ENCODE measurements at regions not wholly inside any gene's neighbourhood (a gene's known extent, or its start where the extent isn't known, plus 50 kb on each side); places are given as distances from the start of the nearest gene placed in this dataset.
"Not testable (repeated sequence)": the region's sequence is repeated elsewhere in the genome, so short reads cannot be mapped to it uniquely, and the experiment has no call there.

DNA sequence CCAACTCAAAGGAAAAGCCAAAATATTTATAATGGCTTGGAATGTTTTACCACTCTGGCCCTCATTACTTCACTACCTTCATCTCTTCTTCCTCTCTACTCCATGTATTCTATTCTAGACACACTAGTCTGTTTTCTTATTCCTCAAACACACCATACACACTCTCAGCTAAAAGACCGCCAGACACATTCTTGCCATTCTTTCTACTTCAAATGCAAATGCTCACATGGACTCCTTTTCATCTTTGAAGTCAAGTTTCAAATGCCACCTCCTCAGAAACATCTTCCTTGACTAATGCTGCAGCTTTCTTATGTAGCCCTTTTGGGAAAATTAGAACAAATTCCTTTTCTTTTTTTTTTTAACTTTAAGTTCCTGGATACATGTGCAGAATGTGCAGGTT lies 412.9 kb upstream of the FMR1 start:
- 40% methylated on average over 1 of the region's 1 CpG for whole genome bisulfite sequencing
- Histone ChIP-seq H3K27me3 (replicated peaks; ENCODE audit: insufficient read depth) (no peaks in the 10 kb centered on the region), H3K9me3 (no peaks in the 10 kb centered on the region), H3K27ac (no peak overlapping the region), H3K4me1 (replicated peaks) (no peaks in the 10 kb centered on the region), H3K36me3 (no peaks in the 10 kb centered on the region), H3K4me3 (no peak overlapping the region)
- intact Hi-C loops (cut with DNase I): no loop called here
- no peak for DNase-seq (ENCODE audit: low spot score)
- TF ChIP-seq POLR2A (IDR thresholded peaks at IDR 0.05) (no peak), POLR2AphosphoS5 (IDR thresholded peaks at IDR 0.05) (no peak)
- TF ChIP-seq, protein P1, sequence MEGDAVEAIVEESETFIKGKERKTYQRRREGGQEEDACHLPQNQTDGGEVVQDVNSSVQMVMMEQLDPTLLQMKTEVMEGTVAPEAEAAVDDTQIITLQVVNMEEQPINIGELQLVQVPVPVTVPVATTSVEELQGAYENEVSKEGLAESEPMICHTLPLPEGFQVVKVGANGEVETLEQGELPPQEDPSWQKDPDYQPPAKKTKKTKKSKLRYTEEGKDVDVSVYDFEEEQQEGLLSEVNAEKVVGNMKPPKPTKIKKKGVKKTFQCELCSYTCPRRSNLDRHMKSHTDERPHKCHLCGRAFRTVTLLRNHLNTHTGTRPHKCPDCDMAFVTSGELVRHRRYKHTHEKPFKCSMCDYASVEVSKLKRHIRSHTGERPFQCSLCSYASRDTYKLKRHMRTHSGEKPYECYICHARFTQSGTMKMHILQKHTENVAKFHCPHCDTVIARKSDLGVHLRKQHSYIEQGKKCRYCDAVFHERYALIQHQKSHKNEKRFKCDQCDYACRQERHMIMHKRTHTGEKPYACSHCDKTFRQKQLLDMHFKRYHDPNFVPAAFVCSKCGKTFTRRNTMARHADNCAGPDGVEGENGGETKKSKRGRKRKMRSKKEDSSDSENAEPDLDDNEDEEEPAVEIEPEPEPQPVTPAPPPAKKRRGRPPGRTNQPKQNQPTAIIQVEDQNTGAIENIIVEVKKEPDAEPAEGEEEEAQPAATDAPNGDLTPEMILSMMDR (IDR thresholded peaks at IDR 0.05): no peak

DNA sequence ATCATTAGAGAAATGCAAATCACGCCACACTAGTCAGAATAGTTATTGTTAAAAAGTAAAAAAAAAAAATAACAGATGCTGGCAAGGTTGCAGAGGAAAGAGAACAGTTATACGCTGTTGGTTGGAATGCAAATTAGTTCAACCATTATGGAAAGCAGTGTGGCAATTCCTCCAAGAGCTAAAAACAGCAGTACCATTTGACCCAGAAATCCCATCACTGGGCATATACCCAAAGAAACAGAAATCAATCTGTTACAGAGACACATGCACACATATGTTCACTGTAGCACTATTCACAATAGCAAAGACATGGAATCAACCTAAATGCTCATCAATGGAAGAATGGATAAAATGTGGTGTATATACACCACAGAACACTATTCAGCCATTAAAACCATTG lies 388.7 kb upstream of the FMR1 start:
- H3K4me1 ChIP-seq (replicated peaks): no peaks in the 10 kb centered on the region
- H3K36me3 ChIP-seq: no peaks in the 10 kb centered on the region
- H3K27ac ChIP-seq: no peak overlapping the region
- no peak for DNase-seq (ENCODE audit: low spot score)
- no peaks in the 10 kb centered on the region for H3K9me3 ChIP-seq
- 77% methylated on average over 2 of the region's 2 CpGs for WGBS
- TF ChIP-seq, protein P1 (IDR thresholded peaks at IDR 0.05): no peak
- TF ChIP-seq POLR2AphosphoS5 (IDR thresholded peaks at IDR 0.05) (no peak), POLR2A (IDR thresholded peaks at IDR 0.05) (no peak)
- intact Hi-C loops (cut with DNase I): no loop called here
- H3K4me3 ChIP-seq: no peak overlapping the region
- no peaks in the 10 kb centered on the region for H3K27me3 ChIP-seq (replicated peaks; ENCODE audit: insufficient read depth)

DNA sequence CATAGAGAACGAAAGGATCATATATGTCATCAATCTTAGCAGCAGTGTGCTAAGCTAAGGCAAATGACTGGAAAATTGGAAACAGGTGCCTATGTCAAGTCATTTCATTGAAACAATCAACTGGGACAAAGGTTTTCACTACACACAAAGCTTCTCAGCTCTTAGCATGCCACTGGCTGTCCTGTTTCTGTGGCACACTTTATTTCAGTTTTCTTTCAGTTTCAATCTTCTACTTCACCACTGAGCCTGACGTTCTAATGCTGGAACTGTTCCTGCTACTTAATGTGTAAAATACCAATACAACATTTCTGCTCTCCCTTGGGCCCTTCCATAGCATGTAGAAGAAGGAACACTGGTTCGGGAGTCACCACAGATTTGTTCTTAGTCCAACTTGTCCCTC lies 378.3 kb upstream of the FMR1 start:
- Histone ChIP-seq H3K9me3 (no peaks in the 10 kb centered on the region), H3K4me1 (replicated peaks) (no peaks in the 10 kb centered on the region), H3K27ac (no peak overlapping the region), H3K36me3 (no peaks in the 10 kb centered on the region), H3K27me3 (replicated peaks; ENCODE audit: insufficient read depth) (no peaks in the 10 kb centered on the region), H3K4me3 (no peak overlapping the region)
- DNase-seq (ENCODE audit: low spot score): no peak
- intact Hi-C loops (cut with DNase I): no loop called here
- WGBS: 63% methylated on average over 3 of the region's 3 CpGs
- no peak for TF ChIP-seq POLR2AphosphoS5 (IDR thresholded peaks at IDR 0.05)
- TF ChIP-seq, protein P1 (IDR thresholded peaks at IDR 0.05): no peak
- no peak for TF ChIP-seq POLR2A (IDR thresholded peaks at IDR 0.05)

DNA sequence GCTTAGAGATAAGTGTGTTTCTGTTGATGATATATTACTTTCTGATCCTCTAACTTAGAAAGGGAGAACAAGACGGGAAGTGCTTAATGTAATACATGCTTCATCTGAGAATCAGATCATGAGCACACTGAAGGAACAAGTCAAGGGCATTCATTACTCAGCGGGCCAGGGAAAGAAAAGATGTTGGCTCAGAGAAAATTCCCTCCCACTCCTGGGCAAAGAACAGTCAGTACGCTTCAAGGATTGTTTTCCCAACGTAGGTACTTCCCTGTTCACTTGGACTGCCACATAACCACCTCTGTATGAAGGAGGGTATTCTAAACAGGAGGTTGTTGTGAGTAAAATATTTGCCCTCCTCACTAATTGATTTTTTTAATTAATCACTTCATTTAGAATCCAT lies 374.5 kb upstream of the FMR1 start:
- WGBS: 64% methylated on average over 4 of the region's 4 CpGs
- H3K36me3 ChIP-seq: no peaks in the 10 kb centered on the region
- H3K9me3 ChIP-seq: no peaks in the 10 kb centered on the region
- no peaks in the 10 kb centered on the region for H3K4me1 ChIP-seq (replicated peaks)
- H3K27me3 ChIP-seq (replicated peaks; ENCODE audit: insufficient read depth): no peaks in the 10 kb centered on the region
- intact Hi-C loops (cut with DNase I): no loop called here
- no peak for DNase-seq (ENCODE audit: low spot score)
- no peak overlapping the region for H3K27ac ChIP-seq
- TF ChIP-seq POLR2A (IDR thresholded peaks at IDR 0.05): no peak
- TF ChIP-seq, protein P1 (IDR thresholded peaks at IDR 0.05): no peak
- H3K4me3 ChIP-seq: no peak overlapping the region

DNA sequence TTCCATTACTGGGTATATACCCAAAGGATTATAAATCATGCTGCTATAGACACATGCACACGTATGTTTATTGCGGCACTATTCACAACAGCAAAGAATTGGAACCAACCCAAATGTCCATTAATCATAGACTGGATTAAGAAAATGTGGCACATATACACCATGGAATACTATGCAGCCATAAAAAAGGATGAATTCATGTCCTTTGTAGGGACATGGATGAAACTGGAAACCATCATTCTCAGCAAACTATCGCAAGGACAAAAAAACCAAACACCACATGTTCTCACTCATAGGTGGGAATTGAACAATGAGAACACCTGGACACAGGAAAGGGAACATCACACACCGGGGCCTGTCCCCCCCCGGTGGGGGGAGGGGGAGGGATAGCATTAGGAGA lies 363.7 kb upstream of the FMR1 start:
- DNase-seq (ENCODE audit: low spot score); H3K4me1 ChIP-seq (replicated peaks); H3K4me3 ChIP-seq; H3K9me3 ChIP-seq; intact Hi-C loops (cut with DNase I); H3K36me3 ChIP-seq; H3K27ac ChIP-seq; H3K27me3 ChIP-seq (replicated peaks; ENCODE audit: insufficient read depth): not testable (repeated sequence)
- 91% methylated on average over 5 of the region's 5 CpGs for WGBS
